ENCODE measurements at regions not wholly inside any gene's neighbourhood (a gene's known extent, or its start where the extent isn't known, plus 50 kb on each side); places are given as distances from the start of the nearest gene placed in this dataset.
A peak's percentile ranks its signal among the peaks of the same experiment; 100 is the strongest.

GRCh38 chr9:1870915-1871314 lies 144.2 kb upstream of the SMARCA2 start:
- in situ Hi-C loops (cut with MboI; ENCODE audit: low sequenced_read_pairs, unreplicated experiment), result loop anchor here (10.0 to 25.0 kb wide), 3 partner anchors 64 to 409 kb away; no protein-coding TSS in a partner anchor
- TF ChIP-seq CTCF (IDR thresholded peaks at IDR 0.05; ENCODE audit: borderline replicate concordance, control extremely low read depth, extremely low read depth, insufficient read depth, missing control alignments), result no peak
- no peak for DNase-seq (ENCODE audit: low spot score)

- no peak for DNase-seq (ENCODE audit: low spot score)
- in situ Hi-C loops (cut with MboI; ENCODE audit: low sequenced_read_pairs, unreplicated experiment), result loop anchor here (10.0 to 25.0 kb wide), 3 partner anchors 63 to 410 kb away; no protein-coding TSS in a partner anchor
Observed at GRCh38 chr9:1871626-1872419, 143.3 kb upstream of the SMARCA2 start.

DNA sequence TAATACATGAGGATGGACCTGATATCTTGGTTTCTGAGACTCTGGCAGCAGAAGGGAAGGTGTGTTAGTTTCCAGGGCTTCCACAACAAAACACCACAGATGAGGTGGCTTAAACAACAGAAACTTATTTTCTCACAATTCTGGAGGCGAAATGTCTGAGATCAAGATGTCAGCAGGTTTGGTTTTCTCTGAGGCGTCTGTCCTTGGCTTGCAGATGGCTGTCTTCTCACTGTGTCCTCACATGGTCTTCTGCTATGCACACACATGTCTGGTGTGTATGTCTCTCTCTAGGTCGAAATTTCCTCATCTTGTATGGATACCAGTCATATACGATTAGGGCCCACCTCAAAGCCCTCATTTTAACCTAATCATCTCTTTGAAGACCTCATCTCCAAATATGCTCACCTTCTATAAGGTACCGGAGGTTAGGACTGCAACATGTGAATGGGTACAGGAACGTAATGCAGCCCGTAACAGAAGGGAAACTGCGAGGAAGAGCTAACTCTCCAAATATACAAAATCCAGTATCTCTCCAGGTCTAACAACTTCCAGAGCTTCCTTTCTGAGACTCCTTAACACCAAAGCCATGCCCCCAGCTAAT lies 139.8 kb upstream of the SMARCA2 start:
- DNase-seq (ENCODE audit: low spot score), result no peak
- in situ Hi-C loops (cut with MboI; ENCODE audit: low sequenced_read_pairs, unreplicated experiment), result loop anchor here (10.0 kb wide), 2 partner anchors 59 to 179 kb away; no protein-coding TSS in a partner anchor
- no peak for TF ChIP-seq CTCF (IDR thresholded peaks at IDR 0.05; ENCODE audit: borderline replicate concordance, control extremely low read depth, extremely low read depth, insufficient read depth, missing control alignments)

More at GRCh38 chr9:1871626-1872419, 143.3 kb upstream of the SMARCA2 start:
- TF ChIP-seq CTCF (IDR thresholded peaks at IDR 0.05; ENCODE audit: borderline replicate concordance, control extremely low read depth, extremely low read depth, insufficient read depth, missing control alignments), result no peak

- in situ Hi-C loops (cut with MboI; ENCODE audit: low sequenced_read_pairs, unreplicated experiment), result loop anchor here (10.0 kb wide), 2 partner anchors 59 to 179 kb away; no protein-coding TSS in a partner anchor
- no peak for TF ChIP-seq CTCF (IDR thresholded peaks at IDR 0.05; ENCODE audit: borderline replicate concordance, control extremely low read depth, extremely low read depth, insufficient read depth, missing control alignments)
- peak; percentile 61 for DNase-seq (ENCODE audit: low spot score)
Observed at GRCh38 chr9:1875921-1876448, 139.2 kb upstream of the SMARCA2 start.

GRCh38 chr9:1876891-1877496 lies 138.2 kb upstream of the SMARCA2 start:
- TF ChIP-seq CTCF (IDR thresholded peaks at IDR 0.05; ENCODE audit: borderline replicate concordance, control extremely low read depth, extremely low read depth, insufficient read depth, missing control alignments), result no peak
- in situ Hi-C loops (cut with MboI; ENCODE audit: low sequenced_read_pairs, unreplicated experiment), result loop anchor here (10.0 kb wide), 2 partner anchors 58 to 178 kb away; no protein-coding TSS in a partner anchor
- DNase-seq (ENCODE audit: low spot score), result no peak

DNA sequence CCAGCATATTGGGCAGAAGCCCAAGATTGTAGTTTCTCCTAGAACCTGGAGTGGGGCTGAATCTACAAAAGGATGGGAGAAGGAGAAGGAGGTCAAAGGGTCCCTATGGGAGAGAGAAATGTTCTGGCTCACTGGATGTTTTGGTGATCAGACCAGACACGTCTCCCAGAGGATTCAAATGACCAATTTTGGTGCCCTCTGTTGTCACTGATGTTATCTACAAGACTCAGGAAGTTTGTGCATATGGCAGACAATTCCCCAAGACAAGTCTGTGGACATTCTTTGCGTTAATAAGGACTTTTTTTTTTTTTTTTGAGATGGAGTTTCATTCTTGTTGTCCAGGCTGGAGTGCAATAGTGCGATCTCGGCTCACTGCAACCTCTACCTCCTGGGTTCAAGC lies 137.2 kb upstream of the SMARCA2 start:
- DNase-seq (ENCODE audit: low spot score), result no peak
- no peak for TF ChIP-seq CTCF (IDR thresholded peaks at IDR 0.05; ENCODE audit: borderline replicate concordance, control extremely low read depth, extremely low read depth, insufficient read depth, missing control alignments)
- in situ Hi-C loops (cut with MboI; ENCODE audit: low sequenced_read_pairs, unreplicated experiment), result loop anchor here (10.0 kb wide), 2 partner anchors 57 to 177 kb away; no protein-coding TSS in a partner anchor

Data from GM13976 (cell line).